SK-N-SH treated with all-trans-retinoic acid at 6 μM for 48 hours (cell line): ENCODE measurements at regions not wholly inside any gene's neighbourhood (a gene's known extent, or its start where the extent isn't known, plus 50 kb on each side); places are given as distances from the start of the nearest gene placed in this dataset.

ENCODE experiments used
- RARB ChIP-seq: fragments of 250-450 bp; sonication (Bioruptor Pico); IDR thresholded peaks from 2 replicates; pipeline ENCODE4 v1.8.0; 2021; ENCODE audit warnings: mild to moderate bottlenecking, moderate library complexity
- SNAI2 ChIP-seq: fragments of 250-450 bp; sonication (Bioruptor Pico); IDR thresholded peaks from 2 replicates; pipeline ENCODE4 v1.5.0; 2020; ENCODE audit warnings: mild to moderate bottlenecking, moderate library complexity
- ZC3H10 ChIP-seq: fragments of 250-450 bp; sonication (Bioruptor Pico); IDR thresholded peaks from 2 replicates; pipeline ENCODE4 v1.5.1; 2021; ENCODE audit warnings: mild to moderate bottlenecking, moderate library complexity
- ZFP3 ChIP-seq: fragments of 250-450 bp; sonication (Bioruptor Pico); IDR thresholded peaks from 2 replicates; pipeline ENCODE4 v1.5.0; 2020; ENCODE audit warnings: mild to moderate bottlenecking, moderate library complexity
- ZFP30 ChIP-seq: fragments of 450-650 bp; formaldehyde crosslinking; IDR thresholded peaks from 2 replicates; pipeline ENCODE4 v1.5.0; 2022; ENCODE audit warnings: mild to moderate bottlenecking, moderate library complexity
- ZNF565 ChIP-seq: fragments of 450-650 bp; formaldehyde crosslinking; conservative IDR thresholded peaks from 2 replicates; pipeline ENCODE4 v1.5.0; 2020; ENCODE audit warnings: low read depth, mild to moderate bottlenecking, moderate library complexity
- ZNF70 ChIP-seq: fragments of 450-650 bp; formaldehyde crosslinking; IDR thresholded peaks from 2 replicates; pipeline ENCODE4 v1.5.0; 2020; ENCODE audit warnings: mild to moderate bottlenecking, moderate library complexity
- ZNF8 ChIP-seq: fragments of 450-650 bp; formaldehyde crosslinking; IDR thresholded peaks from 2 replicates; pipeline ENCODE4 v1.5.0; 2020; ENCODE audit warnings: mild to moderate bottlenecking, moderate library complexity
- TF ChIP-seq, protein P1 (sequence below): fragments of 250-450 bp; sonication (Bioruptor Pico); IDR thresholded peaks from 2 replicates; pipeline ENCODE4 v1.5.0; 2020; ENCODE audit warnings: mild to moderate bottlenecking, moderate library complexity
- TF ChIP-seq, protein P2 (sequence below): fragments of 250-450 bp; sonication (Bioruptor Pico); IDR thresholded peaks from 2 replicates; pipeline ENCODE4 v1.5.1; 2020; ENCODE audit warnings: low read depth, mild to moderate bottlenecking, moderate library complexity
- TF ChIP-seq, protein P3 (sequence below): fragments of 250-450 bp; sonication (Bioruptor Pico); IDR thresholded peaks from 2 replicates; pipeline ENCODE4 v1.5.1; 2021; ENCODE audit warnings: mild to moderate bottlenecking, moderate library complexity
- TF ChIP-seq, protein P4 (sequence below): fragments of 250-450 bp; sonication (Bioruptor Pico); IDR thresholded peaks from 2 replicates; pipeline ENCODE4 v1.8.0; 2021; ENCODE audit warnings: low read depth, mild to moderate bottlenecking, moderate library complexity, borderline replicate concordance

DNA sequence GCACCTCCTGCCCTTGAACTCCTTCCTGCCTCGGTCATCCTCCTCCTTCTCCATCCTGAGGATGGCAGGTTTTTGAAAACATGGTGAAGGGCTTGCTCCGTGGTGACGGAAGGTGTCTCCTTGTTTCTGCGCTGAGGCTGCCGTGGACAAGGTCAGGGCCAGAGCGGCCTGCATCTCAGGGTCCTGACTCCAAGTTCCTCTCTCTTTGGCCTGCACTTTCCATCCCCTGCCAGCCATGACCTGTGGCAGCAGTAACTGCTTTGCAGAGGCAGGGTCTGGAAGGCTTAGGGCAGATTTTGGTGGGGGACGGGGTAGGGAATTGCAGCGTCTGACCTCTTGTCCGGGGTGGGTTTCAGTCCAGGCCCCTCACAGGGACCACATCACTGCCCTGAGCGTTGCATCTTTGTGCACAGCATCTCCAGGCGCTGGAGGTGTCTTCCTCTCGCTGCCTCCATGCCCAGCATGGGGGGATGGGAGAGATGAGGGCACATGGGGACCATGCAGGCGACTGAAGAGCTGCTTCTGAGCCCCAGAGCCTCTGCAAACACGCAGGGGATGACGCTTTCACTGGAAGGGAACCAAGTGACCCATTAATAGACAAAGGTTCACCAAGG lies 216.8 kb downstream of the TEX29 start:
- TF ChIP-seq, protein P1, sequence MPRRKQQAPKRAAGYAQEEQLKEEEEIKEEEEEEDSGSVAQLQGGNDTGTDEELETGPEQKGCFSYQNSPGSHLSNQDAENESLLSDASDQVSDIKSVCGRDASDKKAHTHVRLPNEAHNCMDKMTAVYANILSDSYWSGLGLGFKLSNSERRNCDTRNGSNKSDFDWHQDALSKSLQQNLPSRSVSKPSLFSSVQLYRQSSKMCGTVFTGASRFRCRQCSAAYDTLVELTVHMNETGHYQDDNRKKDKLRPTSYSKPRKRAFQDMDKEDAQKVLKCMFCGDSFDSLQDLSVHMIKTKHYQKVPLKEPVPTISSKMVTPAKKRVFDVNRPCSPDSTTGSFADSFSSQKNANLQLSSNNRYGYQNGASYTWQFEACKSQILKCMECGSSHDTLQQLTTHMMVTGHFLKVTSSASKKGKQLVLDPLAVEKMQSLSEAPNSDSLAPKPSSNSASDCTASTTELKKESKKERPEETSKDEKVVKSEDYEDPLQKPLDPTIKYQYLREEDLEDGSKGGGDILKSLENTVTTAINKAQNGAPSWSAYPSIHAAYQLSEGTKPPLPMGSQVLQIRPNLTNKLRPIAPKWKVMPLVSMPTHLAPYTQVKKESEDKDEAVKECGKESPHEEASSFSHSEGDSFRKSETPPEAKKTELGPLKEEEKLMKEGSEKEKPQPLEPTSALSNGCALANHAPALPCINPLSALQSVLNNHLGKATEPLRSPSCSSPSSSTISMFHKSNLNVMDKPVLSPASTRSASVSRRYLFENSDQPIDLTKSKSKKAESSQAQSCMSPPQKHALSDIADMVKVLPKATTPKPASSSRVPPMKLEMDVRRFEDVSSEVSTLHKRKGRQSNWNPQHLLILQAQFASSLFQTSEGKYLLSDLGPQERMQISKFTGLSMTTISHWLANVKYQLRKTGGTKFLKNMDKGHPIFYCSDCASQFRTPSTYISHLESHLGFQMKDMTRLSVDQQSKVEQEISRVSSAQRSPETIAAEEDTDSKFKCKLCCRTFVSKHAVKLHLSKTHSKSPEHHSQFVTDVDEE (CRISPR knock-in tag), result no peak
- TF ChIP-seq, protein P2, sequence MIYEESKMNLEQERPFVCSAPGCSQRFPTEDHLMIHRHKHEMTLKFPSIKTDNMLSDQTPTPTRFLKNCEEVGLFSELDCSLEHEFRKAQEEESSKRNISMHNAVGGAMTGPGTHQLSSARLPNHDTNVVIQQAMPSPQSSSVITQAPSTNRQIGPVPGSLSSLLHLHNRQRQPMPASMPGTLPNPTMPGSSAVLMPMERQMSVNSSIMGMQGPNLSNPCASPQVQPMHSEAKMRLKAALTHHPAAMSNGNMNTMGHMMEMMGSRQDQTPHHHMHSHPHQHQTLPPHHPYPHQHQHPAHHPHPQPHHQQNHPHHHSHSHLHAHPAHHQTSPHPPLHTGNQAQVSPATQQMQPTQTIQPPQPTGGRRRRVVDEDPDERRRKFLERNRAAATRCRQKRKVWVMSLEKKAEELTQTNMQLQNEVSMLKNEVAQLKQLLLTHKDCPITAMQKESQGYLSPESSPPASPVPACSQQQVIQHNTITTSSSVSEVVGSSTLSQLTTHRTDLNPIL (CRISPR knock-in tag), result no peak
- TF ChIP-seq, protein P3, sequence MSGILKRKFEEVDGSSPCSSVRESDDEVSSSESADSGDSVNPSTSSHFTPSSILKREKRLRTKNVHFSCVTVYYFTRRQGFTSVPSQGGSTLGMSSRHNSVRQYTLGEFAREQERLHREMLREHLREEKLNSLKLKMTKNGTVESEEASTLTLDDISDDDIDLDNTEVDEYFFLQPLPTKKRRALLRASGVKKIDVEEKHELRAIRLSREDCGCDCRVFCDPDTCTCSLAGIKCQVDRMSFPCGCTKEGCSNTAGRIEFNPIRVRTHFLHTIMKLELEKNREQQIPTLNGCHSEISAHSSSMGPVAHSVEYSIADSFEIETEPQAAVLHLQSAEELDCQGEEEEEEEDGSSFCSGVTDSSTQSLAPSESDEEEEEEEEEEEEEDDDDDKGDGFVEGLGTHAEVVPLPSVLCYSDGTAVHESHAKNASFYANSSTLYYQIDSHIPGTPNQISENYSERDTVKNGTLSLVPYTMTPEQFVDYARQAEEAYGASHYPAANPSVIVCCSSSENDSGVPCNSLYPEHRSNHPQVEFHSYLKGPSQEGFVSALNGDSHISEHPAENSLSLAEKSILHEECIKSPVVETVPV (CRISPR knock-in tag), result no peak
- no peak for TF ChIP-seq ZNF70 (CRISPR knock-in tag)
- no peak for TF ChIP-seq ZC3H10 (CRISPR knock-in tag)
- TF ChIP-seq ZFP30 (CRISPR knock-in tag), result no peak
- no peak for TF ChIP-seq SNAI2
- TF ChIP-seq ZNF565, result no peak
- TF ChIP-seq, protein P4, sequence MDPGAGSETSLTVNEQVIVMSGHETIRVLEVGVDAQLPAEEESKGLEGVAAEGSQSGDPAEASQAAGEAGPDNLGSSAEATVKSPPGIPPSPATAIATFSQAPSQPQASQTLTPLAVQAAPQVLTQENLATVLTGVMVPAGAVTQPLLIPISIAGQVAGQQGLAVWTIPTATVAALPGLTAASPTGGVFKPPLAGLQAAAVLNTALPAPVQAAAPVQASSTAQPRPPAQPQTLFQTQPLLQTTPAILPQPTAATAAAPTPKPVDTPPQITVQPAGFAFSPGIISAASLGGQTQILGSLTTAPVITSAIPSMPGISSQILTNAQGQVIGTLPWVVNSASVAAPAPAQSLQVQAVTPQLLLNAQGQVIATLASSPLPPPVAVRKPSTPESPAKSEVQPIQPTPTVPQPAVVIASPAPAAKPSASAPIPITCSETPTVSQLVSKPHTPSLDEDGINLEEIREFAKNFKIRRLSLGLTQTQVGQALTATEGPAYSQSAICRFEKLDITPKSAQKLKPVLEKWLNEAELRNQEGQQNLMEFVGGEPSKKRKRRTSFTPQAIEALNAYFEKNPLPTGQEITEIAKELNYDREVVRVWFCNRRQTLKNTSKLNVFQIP (CRISPR knock-in tag), result no peak
- no peak for TF ChIP-seq ZFP3 (CRISPR knock-in tag)
- no peak for TF ChIP-seq ZNF8 (CRISPR knock-in tag)
- TF ChIP-seq RARB, result no peak
